Kidney (tissue), 13 donors: ENCODE measurements at regions not wholly inside any gene's neighbourhood (a gene's known extent, or its start where the extent isn't known, plus 50 kb on each side); places are given as distances from the start of the nearest gene placed in this dataset.

ENCODE experiments used
- DNase-seq, 5 donors: peaks; one replicate each; pipeline ENCODE4 v3.0.0-alpha.2; 2013 to 2020
- FAIRE-seq: peaks from 2 replicates; lab custom pipeline; 2012; peaks lifted over from hg19 to GRCh38; lab: Jason Lieb, UNC
- H3K27ac ChIP-seq, 2 donors: one replicate each; pipeline ENCODE4 v1.7.0; 2013; ENCODE audit warnings: low read depth in 2 of 2, low read length in 2 of 2, inconsistent platforms in 1 of 2
- H3K27me3 ChIP-seq: one replicate; pipeline ENCODE4 v1.7.1; 2013; ENCODE audit warnings: low read length, inconsistent platforms; ENCODE audit not compliant: control insufficient read depth, insufficient read depth
- H3K36me3 ChIP-seq, 3 donors: one replicate each; pipeline versions ENCODE4 v1.7.0 to v1.7.1; 2013; ENCODE audit warnings: low read length in 3 of 3, control low read depth in 1 of 3, inconsistent platforms in 1 of 3; ENCODE audit not compliant: insufficient read depth in 3 of 3, control insufficient read depth in 2 of 3
- H3K4me1 ChIP-seq, 3 donors: one replicate each; pipeline versions ENCODE4 v1.7.0 to v1.7.1; 2013; ENCODE audit warnings: low read length in 3 of 3, inconsistent platforms in 1 of 3, low read depth in 1 of 3; ENCODE audit not compliant: control insufficient read depth in 2 of 3, insufficient read depth in 2 of 3
- H3K4me3 ChIP-seq, 3 donors: one replicate each; pipeline versions ENCODE4 v1.7.0 to v1.8.1; 2013; ENCODE audit warnings: low read length in 3 of 3, control low read depth in 1 of 3, inconsistent platforms in 1 of 3
- H3K9ac ChIP-seq, 3 donors: one replicate each; pipeline versions ENCODE4 v1.7.0 to v1.7.1; 2013; ENCODE audit warnings: low read length in 3 of 3, control low read depth in 1 of 3, inconsistent platforms in 1 of 3
- H3K9me3 ChIP-seq, 3 donors: one replicate each; pipeline versions ENCODE4 v1.7.0 to v1.7.1; 2013; ENCODE audit warnings: low read length in 3 of 3, control low read depth in 1 of 3, inconsistent platforms in 1 of 3; ENCODE audit not compliant: control insufficient read depth in 2 of 3, insufficient read depth in 1 of 3
- intact Hi-C: fragments of 100-400 bp; cut with DNase I; formaldehyde crosslinking; loops from one replicate; pipeline ENCODE4 v1.11.1; 2022
- TF ChIP-seq, protein P1 (sequence below): IDR thresholded peaks from 3 replicates; pipeline ENCODE4 v1.5.1; 2012; ENCODE audit warnings: mild to moderate bottlenecking, moderate library complexity, borderline replicate concordance; ENCODE audit not compliant: insufficient read depth; ENCODE audit errors: extremely low read depth
- donor health status: control.
- donor health status: control.
- donor health status: control.
- donor health status: control.
- donor health status: control.
- donor health status: DM: yes; HTN: yes; CAD: no.
- donor health status: Normal renal cell carcinoma (clear cell type).

- Histone ChIP-seq H3K4me3 (no peak overlapping the region), H3K9me3 (peaks cover 0 to 2% (median 0%) of the 10 kb centered on the region in 3 donors), H3K36me3 (no peaks in the 10 kb centered on the region), H3K27me3 (no peaks in the 10 kb centered on the region), H3K4me1 (no peaks in the 10 kb centered on the region), H3K9ac (no peak overlapping the region), H3K27ac (no peak overlapping the region)
- TF ChIP-seq, protein P1, sequence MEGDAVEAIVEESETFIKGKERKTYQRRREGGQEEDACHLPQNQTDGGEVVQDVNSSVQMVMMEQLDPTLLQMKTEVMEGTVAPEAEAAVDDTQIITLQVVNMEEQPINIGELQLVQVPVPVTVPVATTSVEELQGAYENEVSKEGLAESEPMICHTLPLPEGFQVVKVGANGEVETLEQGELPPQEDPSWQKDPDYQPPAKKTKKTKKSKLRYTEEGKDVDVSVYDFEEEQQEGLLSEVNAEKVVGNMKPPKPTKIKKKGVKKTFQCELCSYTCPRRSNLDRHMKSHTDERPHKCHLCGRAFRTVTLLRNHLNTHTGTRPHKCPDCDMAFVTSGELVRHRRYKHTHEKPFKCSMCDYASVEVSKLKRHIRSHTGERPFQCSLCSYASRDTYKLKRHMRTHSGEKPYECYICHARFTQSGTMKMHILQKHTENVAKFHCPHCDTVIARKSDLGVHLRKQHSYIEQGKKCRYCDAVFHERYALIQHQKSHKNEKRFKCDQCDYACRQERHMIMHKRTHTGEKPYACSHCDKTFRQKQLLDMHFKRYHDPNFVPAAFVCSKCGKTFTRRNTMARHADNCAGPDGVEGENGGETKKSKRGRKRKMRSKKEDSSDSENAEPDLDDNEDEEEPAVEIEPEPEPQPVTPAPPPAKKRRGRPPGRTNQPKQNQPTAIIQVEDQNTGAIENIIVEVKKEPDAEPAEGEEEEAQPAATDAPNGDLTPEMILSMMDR: no peak
- DNase-seq: no peak
- intact Hi-C loops: no loop called here
- FAIRE-seq: no peak
Observed at GRCh38 chrX:63889001-63889400, 104.0 kb upstream of the ARHGEF9 start.

GRCh38 chrX:63884821-63885790 lies 100.1 kb upstream of the ARHGEF9 start:
- H3K27ac ChIP-seq: no peak overlapping the region
- no peaks in the 10 kb centered on the region for H3K4me1 ChIP-seq
- TF ChIP-seq, protein P1: no peak
- H3K36me3 ChIP-seq: no peaks in the 10 kb centered on the region
- FAIRE-seq (no peak), DNase-seq (no peak)
- H3K27me3 ChIP-seq: no peaks in the 10 kb centered on the region
- intact Hi-C loops: no loop called here
- no peak overlapping the region for H3K9ac ChIP-seq
- no peak overlapping the region for H3K4me3 ChIP-seq
- peaks cover 0 to 2% (median 0%) of the 10 kb centered on the region in 3 donors for H3K9me3 ChIP-seq

DNA sequence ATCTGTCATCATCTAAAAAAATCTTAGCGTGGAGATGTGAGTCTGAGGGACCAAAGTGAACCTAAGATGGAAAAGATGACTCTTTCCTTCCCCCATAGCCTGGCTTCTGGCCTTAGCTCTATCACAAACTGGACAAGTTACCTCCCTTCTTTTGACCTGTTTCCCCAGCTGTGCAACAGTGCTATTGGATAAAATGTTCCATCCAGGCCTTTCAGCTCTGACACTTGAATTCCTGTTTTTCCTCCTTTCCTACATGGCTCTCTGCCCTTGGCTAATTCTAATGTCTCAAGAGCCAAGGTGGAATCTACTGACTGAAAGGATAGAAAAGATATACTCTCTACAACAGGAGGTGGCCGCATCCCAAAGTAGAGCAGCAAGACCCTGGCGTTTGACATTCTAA lies 84.5 kb upstream of the ARHGEF9 start:
- TF ChIP-seq, protein P1: no peak
- no peaks in the 10 kb centered on the region for H3K36me3 ChIP-seq
- FAIRE-seq (no peak), DNase-seq (no peak)
- H3K27ac ChIP-seq: no peak overlapping the region
- no peaks in the 10 kb centered on the region for H3K9me3 ChIP-seq
- no peaks in the 10 kb centered on the region for H3K4me1 ChIP-seq
- H3K9ac ChIP-seq: no peak overlapping the region
- no peaks in the 10 kb centered on the region for H3K27me3 ChIP-seq
- intact Hi-C loops: no loop called here
- H3K4me3 ChIP-seq: no peak overlapping the region
